Chondrocyte (in vitro differentiated cells): ENCODE measurements at regions not wholly inside any gene's neighbourhood (a gene's known extent, or its start where the extent isn't known, plus 50 kb on each side); places are given as distances from the start of the nearest gene placed in this dataset.
"Not testable (repeated sequence)": the region's sequence is repeated elsewhere in the genome, so short reads cannot be mapped to it uniquely, and the experiment has no call there.

Experiments used
- DNase-seq: peaks from one replicate; pipeline ENCODE4 v3.0.0; 2021; ENCODE audit warnings: mixed read lengths, low spot score
- H3K27ac Mint-ChIP-seq: one replicate; pipeline ENCODE4 v1.8.0; 2021; ENCODE audit warnings: mild to moderate bottlenecking, moderate library complexity, mixed read lengths; ENCODE audit not compliant: unreplicated experiment
- H3K27me3 Mint-ChIP-seq: 2 replicates; pipeline ENCODE4 v1.8.0; 2021; ENCODE audit warnings: low read depth, mixed read lengths
- H3K36me3 Mint-ChIP-seq: 2 replicates; pipeline ENCODE4 v1.8.0; 2021; ENCODE audit warnings: low read depth, mixed read lengths
- H3K4me1 Mint-ChIP-seq: 2 replicates; pipeline ENCODE4 v1.8.0; 2021; ENCODE audit warnings: low read depth, mild to moderate bottlenecking, mixed read lengths
- H3K4me3 Mint-ChIP-seq: one replicate; pipeline ENCODE4 v1.8.0; 2021; ENCODE audit warnings: mild to moderate bottlenecking, moderate library complexity, mixed read lengths; ENCODE audit not compliant: unreplicated experiment
- H3K9me3 Mint-ChIP-seq: 2 replicates; pipeline ENCODE4 v1.8.0; 2021; ENCODE audit warnings: low read depth, mixed read lengths
- CTCF ChIP-seq: fragments of 200-600 bp; sonication (generic); IDR thresholded peaks from 2 replicates; pipeline ENCODE4 v1.5.0; 2021; ENCODE audit warnings: antibody characterized with exemption, mild to moderate bottlenecking, moderate library complexity

DNA sequence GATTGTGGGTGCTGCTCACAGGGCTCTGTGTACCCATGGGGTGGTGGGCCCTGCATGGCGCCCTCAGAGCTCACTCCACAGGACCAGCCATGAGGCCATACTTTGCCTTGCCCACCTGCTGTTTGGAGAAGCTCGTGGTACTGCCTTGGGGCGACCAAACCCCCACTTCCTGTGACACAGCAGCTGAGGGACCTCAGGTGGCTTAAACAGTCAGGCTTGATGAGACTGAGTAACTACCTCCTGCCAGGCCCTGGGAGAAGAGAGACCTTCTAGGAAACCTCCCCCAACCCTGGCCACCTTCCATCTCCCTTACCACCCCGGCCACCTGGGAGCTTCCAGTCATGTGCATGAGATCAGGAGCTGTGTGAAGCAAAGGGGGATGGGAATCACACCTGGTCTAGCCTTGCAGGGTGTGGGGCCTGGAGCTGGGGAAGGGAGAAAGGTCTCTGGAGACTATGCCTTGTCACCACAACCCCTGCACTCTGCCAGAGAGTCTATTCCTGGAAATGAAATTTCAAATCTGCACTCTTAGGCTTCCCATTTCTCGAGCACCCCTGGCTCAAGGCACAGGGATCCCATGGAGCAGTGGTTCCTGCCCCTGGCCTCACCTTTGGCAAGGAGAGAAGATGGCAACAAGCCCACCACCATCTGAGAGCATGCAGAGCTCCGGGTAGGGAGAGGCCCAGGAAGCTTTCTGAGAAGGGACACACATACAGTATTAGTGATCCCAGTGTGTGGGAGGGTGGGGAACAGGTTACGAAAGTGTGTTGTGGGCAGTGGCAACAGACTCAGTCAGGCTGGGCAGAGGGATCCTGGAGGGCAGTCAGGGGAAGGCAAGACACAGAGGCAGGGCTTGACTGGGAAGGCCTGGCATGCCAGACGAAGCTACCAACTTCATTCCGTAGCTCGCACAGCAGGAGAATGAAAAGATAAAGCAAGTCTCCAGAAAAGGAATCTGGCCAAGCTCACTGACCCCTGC lies 125.0 kb downstream of the URI1 start:
- H3K27me3 Mint-ChIP-seq, result peaks cover 2% of the 10 kb centered on the region
- H3K4me3 Mint-ChIP-seq, result no peak overlapping the region
- no peaks in the 10 kb centered on the region for H3K9me3 Mint-ChIP-seq
- H3K36me3 Mint-ChIP-seq, result no peaks in the 10 kb centered on the region
- TF ChIP-seq CTCF, result no peak
- H3K4me1 Mint-ChIP-seq, result no peaks in the 10 kb centered on the region
- DNase-seq, result peak; percentile 74
- H3K27ac Mint-ChIP-seq, result no peak overlapping the region

- H3K4me1 Mint-ChIP-seq, H3K27ac Mint-ChIP-seq, H3K9me3 Mint-ChIP-seq, H3K27me3 Mint-ChIP-seq, DNase-seq, H3K4me3 Mint-ChIP-seq, H3K36me3 Mint-ChIP-seq: not testable (repeated sequence)
These were observed 126.0 kb downstream of the URI1 start for GRCh38 chr19:30067956-30068506.

DNA sequence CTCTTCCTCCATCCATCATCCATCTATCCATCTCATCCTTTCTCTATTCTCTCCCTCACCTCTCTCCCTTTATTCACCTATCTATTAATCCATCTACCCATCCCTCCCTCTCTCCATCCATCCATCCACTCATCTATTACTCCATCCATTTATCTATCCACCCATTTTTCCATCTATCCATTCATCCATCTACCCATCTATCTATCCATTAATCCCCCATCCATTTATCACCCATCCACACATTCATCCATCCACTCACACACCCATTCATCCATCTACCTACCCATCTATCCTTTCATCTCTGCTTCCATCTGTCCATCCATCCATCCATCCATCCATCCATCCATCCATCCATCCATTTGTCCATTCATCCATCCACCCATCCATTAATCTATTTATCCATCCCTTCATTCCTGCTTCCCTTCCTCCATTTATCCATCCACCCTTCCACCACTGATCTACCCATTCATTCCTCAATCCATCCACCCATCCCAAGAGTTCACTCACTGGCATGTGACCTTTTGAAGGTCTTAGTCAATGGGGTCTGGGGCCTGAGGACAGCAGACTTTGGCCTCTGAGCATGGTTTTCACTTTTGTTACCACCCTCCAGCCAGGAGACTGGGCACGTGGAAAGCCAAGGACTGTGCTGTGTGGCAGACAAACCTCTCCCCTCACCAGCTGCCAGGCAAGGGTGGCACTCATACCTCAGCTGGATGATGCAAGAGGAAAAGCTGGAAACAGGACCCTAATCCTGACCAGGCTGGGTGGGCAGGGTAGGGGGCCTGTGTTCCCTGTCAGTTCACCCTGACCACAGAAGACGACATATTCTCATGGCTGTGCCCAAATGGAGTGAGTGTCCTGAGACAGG lies 126.7 kb downstream of the URI1 start:
- peaks cover 4% of the 10 kb centered on the region for H3K27me3 Mint-ChIP-seq

DNA sequence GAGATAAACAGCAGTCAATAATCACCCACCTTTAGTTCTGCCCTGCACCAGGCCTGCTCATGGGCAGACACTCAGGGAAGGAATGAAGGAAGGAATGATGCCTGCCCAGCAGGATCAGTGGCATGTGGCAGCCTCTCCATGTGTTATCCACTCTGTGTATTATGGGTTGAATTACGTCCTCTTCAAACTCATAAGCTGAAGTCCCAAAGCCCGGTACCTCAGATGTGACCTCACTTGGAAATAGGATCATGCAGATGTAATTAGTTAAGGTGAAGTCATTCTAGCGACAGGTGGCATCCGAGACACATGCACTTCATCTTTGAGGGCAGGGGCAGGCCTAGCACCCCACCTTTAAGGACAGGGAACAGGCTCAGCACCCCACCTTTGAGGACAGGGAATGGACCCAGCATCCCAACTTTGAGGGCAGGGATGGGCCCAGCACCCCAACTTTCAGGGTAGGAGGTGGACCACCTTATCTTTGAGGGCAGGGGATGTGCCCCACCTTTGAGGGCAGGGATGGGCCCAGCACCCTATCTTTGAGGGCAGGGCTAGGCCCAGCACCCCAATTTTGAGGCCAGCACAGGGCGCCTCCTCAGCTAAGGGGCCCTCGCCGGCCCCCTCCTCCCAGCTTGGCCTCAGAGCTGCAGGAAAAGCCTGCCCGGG lies 127.6 kb downstream of the URI1 start:
- peak; percentile 72 for DNase-seq
- Mint-ChIP-seq H3K27ac (no peak overlapping the region), H3K27me3 (peaks cover 4% of the 10 kb centered on the region), H3K36me3 (no peaks in the 10 kb centered on the region), H3K4me1 (no peaks in the 10 kb centered on the region), H3K9me3 (no peaks in the 10 kb centered on the region), H3K4me3 (no peak overlapping the region)
- no peak for TF ChIP-seq CTCF

More for the DNA sequence above, 126.7 kb downstream of the URI1 start:
- Mint-ChIP-seq H3K4me1 (no peaks in the 10 kb centered on the region), H3K9me3 (no peaks in the 10 kb centered on the region), H3K36me3 (no peaks in the 10 kb centered on the region), H3K27ac (no peak overlapping the region), H3K4me3 (no peak overlapping the region)
- peak; percentile 43 for DNase-seq
- TF ChIP-seq CTCF, result no peak

- Mint-ChIP-seq H3K36me3 (no peaks in the 10 kb centered on the region), H3K27ac (no peak overlapping the region), H3K4me1 (no peaks in the 10 kb centered on the region), H3K4me3 (no peak overlapping the region), H3K9me3 (no peaks in the 10 kb centered on the region), H3K27me3 (peaks cover 4% of the 10 kb centered on the region)
- DNase-seq, result peak; percentile 83
- TF ChIP-seq CTCF, result no peak
These were observed 128.3 kb downstream of the URI1 start for GRCh38 chr19:30070198-30070967.
